HG03565 (cell line): ENCODE measurements at regions not wholly inside any gene's neighbourhood (a gene's known extent, or its start where the extent isn't known, plus 50 kb on each side); places are given as distances from the start of the nearest gene placed in this dataset.

ENCODE experiments used
- ATAC-seq: cut with Tn5 transposase; IDR thresholded peaks from one replicate; pipeline ENCODE4 v1.9.1; 2021; ENCODE audit warnings: mild to moderate bottlenecking, moderate library complexity; ENCODE audit not compliant: unreplicated experiment

DNA sequence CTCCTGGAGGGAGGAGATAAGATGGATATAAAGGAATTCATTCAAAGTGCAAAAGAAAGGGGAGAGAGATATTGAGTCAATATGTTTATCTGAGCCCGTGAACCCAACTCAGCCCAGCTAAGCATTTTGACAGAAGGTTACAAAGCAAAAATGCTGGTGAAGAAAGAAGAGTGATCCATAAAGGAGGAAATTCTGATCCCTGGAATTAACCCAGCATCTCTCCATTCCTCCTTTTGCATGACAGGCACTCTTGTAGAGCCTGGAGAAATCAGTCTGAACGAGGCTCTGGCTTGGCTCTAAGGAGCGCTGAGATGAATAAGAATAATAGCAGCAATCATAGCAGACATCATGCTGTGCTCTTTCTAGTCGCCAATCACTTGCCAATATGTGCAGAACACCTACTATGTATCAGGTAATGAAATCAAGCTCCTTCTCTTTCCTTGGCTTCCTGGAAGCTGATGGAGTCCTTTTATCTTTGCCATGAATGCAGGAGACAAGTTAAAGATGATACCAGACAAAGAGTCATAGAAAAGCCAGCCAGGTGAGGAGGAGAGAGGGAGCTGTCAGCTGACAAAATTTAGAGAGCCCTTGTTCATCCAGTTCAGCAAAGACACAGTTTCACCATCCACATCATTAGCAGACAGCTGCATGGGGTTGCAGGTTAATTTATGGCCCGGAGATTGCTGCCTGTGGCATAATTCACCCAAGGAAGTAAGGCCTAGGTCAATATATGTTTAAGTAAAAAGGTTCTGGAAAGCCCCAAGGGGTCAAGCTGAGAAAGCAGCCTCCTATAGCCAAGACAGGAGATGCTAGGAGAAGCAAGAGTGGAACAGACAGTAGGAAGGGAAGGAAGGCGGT, 476.5 kb upstream of the TBX3 start:
- ATAC-seq = no peak

DNA sequence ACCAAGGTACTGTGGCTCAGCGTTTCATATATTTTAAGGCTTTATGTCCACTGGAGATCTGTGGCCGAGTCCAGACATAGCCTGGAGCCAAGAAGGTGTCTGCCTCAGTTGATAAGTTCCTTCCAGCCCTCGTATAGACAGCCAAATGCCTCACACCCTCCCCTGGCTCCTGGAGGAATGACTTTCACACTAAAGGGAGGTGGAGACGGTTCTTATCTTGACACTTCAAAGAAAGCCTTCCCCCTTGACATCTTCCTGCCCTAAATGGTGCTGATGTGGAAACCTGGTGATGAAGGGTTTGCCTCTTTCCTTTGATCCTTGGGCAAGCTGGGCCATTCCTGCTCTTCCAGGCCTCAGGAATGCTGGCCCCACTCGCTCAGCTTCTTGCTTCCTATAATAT, 474.8 kb upstream of the TBX3 start:
- no peak for ATAC-seq

DNA sequence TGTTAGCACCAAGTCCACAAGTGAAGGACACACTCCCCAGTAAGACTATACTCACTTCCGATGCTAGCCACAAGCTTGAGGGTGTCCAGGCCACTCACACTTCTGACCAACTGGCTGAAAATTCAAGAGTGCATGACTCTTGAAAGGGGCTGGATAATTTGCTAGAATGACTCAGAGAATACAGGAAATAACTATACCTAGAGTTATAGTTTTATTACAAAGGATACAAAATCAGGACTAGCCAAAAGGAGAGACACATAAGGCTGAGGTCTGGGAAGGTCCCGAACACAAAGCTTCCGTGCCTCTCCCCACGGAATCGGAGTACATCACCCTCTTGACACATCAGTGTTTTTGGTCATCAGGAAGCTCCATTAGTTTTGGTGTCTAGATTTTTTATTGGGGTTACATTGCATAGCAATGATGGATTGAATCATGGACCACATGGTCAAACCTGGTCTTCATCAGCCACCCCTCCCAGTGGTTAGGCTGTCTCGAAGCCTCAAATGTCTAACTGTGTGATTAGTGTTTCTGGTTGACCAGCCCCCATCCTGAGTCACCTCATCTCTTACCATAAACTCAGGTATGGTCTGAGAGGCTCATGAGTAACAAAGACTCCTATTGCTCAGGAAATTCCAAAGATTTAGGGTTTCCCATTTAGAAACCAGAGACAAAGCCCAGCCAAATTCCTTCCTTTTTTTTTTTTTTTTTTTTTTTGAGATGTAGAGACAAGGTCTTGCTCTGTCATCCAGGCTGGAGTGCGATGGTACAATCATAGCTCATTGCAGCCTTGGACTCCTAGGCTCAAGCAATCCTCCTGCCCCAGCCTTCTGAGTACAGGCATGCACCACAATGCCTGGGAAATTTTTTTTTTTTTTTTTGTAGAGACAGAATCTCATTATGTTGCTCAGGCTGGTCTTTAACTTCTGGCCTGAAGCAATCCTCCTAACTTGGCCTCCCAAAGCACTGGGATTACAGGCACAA, 472.0 kb upstream of the TBX3 start:
- no peak for ATAC-seq

DNA sequence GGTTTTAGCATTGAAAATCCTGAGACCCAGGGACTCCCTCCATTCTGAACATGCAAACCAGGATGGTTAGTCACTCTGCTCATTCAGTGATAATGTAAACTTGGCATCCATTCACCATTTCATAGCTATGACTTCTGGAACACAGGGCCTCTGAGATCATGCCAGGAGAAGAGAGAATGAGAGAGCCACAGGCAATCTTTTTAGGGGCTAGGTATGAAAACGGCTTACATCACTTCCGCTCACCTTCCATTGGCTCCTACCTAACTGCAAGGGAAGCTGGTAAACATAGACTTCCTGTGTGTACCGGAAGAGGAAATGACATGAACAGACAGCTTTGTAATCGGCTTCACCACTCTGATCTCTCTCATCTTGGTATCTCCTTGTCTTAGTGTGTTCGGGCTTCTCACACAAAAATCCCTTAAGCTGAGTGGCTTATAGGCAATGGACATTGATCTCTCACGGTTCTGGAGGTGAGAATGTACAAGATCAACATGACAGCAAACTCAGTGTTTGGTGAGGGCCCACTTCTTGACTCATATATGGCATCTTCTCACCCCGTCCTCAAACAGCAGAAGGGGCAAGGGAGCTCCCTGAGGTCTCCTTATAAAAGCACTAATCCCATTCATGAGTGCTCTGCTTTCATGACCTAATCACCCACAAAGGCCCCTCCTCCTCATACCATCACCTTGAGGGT, 465.9 kb upstream of the TBX3 start:
- ATAC-seq = no peak

DNA sequence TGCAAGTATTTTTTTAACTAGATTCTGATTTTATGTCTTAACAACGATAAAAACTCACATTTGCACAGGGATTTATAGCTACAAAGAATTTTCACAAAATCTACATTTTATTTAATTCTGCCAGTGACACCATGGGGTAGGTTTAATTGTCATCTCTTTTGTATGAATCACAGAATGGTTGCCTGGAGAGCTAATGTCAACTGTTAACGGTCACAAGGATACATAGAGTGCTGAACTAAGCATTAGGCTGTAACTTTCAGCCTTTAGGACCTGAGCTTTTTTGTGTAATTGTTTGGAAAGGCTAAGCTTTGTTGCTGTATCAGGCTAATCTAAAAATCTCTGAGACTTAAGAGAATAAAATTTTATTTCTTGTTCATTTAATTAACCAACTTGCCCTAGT, 465.3 kb upstream of the TBX3 start:
- no peak for ATAC-seq

DNA sequence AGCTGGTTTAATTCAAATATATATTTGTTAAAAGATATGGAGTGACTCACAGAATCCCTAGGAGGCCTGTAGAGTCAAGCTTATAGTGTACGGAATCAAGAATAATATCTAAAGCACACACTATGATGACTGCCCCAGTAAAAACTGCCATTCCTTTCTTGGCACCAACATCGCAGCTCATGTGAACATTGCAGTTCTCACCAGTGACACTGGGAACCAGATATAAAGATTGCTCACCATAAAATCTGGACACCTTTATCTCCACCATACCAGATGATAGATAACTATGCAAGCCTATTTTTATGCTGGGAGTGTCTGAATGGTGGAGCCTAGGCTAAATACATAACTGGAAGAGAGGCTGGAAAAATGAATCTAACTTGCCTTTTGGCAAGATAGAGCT, 463.9 kb upstream of the TBX3 start:
- no peak for ATAC-seq

DNA sequence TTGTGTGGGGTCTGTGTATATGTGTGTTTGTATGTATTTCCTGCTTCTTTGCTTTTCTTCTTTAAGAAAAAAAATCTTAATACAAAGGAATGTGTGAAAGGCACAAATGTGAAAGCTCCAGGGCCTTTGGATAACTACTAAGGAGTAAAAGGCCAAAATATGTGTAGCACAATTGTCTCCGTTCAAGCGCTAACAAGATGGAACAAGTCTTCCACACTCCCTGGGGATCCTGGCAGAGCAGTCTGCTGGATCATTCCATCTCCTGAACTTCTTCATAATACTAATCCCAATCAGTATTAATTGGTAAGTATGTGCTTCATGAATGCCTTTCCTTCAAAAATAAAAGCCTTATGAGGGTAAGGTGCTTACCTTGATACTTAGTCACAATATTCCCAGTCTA, 462.5 kb upstream of the TBX3 start:
- ATAC-seq = no peak

DNA sequence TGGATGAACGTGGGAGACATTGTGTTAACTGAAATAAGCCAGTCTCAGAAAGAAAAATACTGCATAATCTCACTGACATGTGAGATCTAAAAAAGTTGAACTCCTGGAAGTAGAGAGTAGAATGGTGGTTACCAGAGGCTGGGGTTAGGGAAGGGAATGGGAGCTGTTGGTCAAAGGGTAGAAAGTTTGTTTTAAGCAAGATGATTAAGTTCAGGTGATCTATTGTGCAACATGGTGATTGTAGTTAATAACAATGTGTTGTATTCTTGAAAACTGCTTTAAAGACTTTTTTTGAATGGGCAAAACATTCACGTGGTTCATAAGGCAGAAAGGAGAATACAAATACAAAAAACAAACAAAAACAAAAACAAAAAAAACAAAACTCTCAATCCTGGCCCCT, 460.4 kb upstream of the TBX3 start:
- ATAC-seq = no peak

DNA sequence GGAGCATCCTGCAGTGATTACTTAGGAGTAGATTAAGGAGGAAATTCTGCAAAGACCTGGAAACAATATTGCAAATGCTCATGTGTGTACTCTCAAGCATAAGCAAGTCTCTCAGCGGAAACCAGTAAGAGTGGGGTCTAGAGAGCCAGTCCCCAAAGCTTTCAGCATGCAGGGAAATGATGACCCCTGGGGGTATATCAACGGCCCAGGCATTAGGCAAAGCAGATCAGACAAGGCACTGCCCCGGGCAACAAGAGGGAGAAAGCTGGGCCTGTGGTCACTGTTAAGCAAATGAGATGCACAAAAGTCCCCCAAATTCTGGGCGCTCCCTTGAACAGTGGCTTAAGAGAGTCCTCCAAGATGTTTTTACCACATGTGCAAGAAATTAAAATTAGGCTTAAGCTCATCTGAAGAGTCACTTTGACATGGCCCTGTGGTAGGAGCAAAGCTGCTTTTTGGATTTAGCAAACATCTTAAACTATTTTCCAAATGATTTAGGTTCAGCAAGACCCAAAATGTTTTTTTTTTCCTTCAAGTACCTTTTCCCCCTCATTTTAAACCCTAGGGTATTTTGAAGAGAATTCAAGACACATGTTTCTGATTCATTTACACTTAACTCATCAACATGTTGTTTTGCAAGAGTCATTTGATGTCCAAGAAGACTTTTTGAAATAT, 457.1 kb upstream of the TBX3 start:
- no peak for ATAC-seq

DNA sequence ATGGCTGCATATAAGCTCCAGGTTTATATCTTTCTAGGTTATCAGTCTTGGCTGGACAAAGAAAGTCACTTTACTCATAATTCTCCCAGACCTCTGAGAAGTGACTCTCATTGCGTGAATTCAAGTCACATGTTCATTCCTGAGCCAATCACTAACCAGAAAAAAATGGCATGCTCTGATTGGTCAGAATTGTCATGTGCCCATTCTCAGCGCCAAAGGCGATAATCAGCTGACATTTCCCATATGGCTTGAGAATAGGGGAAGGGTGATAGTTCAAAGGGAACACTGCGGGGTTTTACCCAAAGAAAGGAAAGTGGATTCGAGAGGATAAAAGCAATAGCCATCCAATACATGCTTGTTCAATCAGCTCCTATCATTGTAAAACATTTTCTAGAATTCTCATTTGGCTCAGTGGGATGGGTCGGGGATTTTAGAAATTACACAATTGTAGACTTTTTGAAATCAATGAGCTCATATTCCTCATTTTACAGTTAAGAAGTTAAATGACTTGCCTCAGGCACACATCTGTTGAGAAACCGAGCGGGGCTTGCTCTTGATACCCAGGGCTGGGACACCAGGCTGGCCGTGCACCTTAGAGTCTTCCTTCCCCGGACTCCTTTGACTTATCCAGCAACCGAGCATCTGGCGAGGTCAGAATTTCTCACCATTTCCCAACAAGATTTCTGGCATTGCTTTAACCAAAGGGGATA, 454.0 kb upstream of the TBX3 start:
- ATAC-seq = no peak

DNA sequence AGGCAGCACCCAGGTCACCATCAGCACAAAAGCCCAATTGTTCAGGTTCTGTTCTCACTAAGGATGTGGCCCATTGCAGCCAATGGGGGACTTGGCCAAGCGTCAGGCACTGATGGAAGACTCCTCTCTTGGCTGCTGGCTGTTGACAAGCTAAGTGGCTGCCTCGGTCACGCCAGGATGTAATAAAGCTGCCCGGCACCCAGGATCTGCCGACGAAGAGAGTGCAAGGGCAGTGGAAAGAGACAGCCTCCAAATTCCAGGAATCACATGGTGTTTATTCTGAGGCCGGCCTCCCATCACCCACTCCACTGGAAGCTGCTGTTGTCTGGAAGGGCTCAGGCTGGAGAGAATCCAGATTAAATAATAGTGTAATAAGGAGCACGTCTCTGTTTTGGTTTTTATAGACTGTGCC, 451.8 kb upstream of the TBX3 start:
- ATAC-seq = no peak

DNA sequence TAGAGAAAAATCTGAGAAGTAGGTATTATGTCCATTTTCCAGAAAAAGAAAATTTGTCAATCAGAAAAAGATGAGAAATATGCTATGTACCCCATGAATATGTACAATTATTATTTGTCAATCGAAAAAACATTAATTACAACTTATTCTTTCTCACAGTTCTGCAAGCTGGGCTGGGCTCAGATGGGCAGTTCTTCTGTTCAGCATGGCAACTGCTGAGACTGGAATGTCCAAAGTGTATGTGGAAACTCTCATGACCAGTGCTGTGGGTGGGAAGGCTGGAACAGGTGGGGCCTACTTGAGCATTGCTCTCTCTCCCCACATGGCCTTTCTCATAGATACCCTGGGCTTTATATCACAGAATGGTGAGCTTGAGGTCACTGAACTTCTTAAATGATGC, 450.3 kb upstream of the TBX3 start:
- ATAC-seq = no peak

DNA sequence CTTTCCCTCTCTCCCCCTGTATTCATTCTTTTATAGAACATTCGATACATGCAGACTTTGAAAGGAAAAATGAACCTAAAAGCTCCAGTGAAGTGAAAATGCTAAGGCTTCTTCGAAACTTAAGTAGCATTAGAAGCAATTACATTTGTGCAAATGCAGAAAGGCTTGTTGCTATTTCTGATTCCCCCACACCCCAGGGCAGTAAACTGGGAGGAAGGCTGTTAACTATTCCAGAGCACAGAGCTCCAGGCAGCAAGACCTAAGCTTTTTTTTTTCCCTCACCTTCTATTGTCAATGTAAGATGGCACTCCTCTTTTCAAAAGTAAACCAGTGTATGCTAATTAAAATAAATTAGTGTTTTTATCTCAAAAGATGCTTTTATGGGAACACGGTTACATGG, 448.9 kb upstream of the TBX3 start:
- no peak for ATAC-seq

DNA sequence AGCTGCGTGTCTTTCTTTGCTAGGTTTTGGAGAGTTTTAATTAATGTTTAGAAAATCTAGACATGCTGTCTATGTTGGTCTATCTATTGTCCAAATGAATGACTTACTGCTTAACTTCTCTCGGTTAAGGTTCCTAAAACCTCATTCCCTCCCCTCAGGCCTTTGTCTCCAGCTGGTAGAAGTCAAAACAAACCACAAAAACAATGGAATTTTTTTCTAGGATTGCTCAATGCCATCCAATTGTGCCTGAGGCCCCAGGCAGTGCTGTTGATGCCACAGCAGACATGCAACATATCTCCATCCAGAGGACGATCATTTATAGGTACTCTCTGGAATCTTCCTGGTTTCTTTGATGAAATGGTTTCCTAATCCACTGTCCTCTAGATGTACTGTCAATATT, 448.2 kb upstream of the TBX3 start:
- ATAC-seq = no peak

DNA sequence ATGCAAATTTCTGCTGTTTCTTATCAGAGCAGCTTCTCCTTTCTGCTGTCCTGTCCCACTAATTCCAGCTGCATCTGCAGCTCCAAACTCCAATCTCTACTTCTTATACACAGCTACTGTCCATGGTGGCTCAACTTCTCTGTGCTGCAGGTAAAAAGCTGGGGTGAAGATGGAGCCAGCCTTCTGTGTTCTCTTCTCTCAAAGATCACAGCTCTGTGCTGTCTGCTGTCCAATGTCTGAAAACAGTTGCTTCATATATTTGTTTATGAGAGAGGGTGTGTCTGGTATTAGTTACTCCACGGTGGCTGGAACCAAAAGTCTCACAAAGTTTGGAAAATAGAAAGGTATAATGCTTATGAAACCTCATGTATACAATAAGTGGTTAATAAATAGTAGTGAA, 445.8 kb upstream of the TBX3 start:
- no peak for ATAC-seq

DNA sequence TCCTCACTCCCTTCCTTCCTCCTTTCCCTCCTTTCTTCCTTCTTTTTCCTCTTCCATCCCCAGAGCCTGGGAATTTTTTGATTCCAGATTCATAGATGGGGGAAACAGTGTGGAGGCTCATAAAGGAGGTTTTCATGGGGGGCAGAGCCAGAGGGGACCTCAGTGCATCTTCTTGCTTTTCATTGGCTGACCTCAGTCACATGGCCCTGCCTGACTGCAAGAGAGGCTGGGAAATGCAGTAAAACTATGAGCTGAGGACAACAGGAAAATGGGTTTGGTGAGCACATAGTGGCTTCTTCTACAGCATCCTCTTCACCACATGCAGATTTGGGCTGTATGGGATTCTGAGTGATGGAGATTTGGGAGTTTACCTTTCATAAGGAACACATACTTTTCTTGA, 437.1 kb upstream of the TBX3 start:
- ATAC-seq = no peak

DNA sequence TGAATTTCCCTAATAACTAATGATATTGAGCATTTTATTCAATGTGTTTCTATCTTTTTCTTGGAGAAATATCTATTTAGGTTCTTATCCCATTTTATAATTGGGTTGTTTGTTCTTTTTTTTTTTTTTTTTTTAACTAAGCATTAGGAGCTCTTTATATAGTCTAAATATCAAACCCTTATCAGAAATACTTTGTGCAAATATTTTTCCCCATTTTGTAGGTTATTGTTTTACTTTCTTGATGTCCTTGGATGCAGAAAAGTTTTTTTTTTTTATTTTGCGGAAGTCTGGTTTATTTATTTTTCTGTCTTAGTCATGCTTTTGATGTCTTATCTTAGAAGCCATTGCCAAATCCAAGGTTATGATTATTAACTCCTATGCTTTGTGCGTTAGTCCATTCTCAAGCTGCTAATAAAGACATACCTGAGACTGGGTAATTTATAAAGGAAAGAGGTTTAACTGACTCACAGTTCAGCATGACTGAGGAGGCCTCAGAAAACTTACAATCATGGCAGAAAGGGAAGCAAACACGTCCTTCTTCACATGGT, 434.3 kb upstream of the TBX3 start:
- no peak for ATAC-seq

DNA sequence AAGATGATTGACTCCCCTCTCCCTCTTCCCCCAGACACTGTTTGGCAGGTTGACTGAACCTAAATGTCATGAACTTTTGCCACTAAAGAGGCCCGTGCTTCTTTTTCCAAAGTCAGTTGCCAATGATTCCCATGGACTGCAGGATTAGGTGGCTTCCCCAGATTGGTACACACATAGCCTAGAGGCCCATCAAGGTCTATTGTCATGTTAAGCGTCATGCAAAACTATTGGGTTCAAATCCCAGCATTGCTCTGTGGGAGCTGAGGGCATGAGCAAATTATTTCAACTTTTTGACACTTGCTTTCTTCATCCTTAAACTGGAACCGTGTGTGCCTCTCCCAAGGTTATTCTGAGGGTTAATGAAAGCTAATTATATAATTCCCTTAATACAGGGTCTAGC, 430.2 kb upstream of the TBX3 start:
- ATAC-seq = no peak

DNA sequence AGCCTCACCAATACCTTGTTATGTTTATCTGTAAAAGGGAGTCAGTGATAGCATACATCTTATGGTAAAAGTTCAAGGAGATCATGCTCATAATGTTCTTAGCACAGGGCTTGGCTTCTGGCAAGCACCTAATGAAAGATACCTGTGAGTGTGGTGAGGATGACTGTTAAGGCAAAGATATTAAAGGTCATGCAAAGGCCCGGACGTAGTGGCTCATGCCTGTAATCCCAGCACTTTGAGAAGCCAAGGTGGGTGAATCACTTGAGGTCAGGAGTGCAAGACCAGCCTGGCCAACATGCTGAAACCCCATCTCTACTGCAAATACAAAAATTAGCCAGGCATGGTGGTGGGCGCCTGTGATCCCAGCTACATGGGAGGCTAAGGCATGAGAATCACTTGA, 425.9 kb upstream of the TBX3 start:
- ATAC-seq = no peak
